Tibial nerve (tissue), 4 donors: ENCODE measurements at regions not wholly inside any gene's neighbourhood (a gene's known extent, or its start where the extent isn't known, plus 50 kb on each side); places are given as distances from the start of the nearest gene placed in this dataset.

Source experiments
- DNase-seq, 2 donors: peaks; one replicate each; pipeline ENCODE4 v3.0.0-alpha.2; 2019; ENCODE audit warnings: low spot score in 2 of 2
- H3K27ac ChIP-seq, 4 donors: fragments of 200-600 bp; sonication (generic) in 3 of 4; one replicate each; pipeline ENCODE4 v1.5.1; 2017 to 2019; ENCODE audit warnings: mild to moderate bottlenecking in 1 of 4
- H3K27me3 ChIP-seq, 2 donors: fragments of 200-600 bp; sonication (generic) in 1 of 2; one replicate each; pipeline versions ENCODE4 v1.5.1 to v1.6.0; 2017 to 2019
- H3K36me3 ChIP-seq, 3 donors: fragments of 200-600 bp; sonication (generic); one replicate each; pipeline ENCODE4 v1.5.1; 2018 to 2019
- H3K4me1 ChIP-seq, 4 donors: fragments of 200-600 bp; sonication (generic) in 3 of 4; one replicate each; pipeline ENCODE4 v1.5.1; 2017 to 2019
- H3K4me3 ChIP-seq, 4 donors: fragments of 200-600 bp; sonication (generic) in 3 of 4; one replicate each; pipeline ENCODE4 v1.5.1; 2017 to 2019; ENCODE audit warnings: mild to moderate bottlenecking in 1 of 4, moderate library complexity in 1 of 4
- H3K9me3 ChIP-seq, 4 donors: fragments of 200-600 bp; sonication (generic) in 3 of 4; one replicate each; pipeline ENCODE4 v1.5.1; 2017 to 2019
- EP300 ChIP-seq, 2 donors: sonication (generic); formaldehyde crosslinking; IDR thresholded peaks; one replicate each; pipeline ENCODE4 v1.6.1; 2017; ENCODE audit warnings: antibody characterized with exemption in 2 of 2, mild to moderate bottlenecking in 1 of 2
- POLR2A ChIP-seq, 2 donors: fragments of 450-650 bp; IDR thresholded peaks; one replicate each; pipeline ENCODE4 v1.6.1; 2017; ENCODE audit warnings: antibody characterized with exemption in 2 of 2, mild to moderate bottlenecking in 2 of 2, moderate library complexity in 2 of 2
- WGBS, 2 donors: methylation state at CpG; one replicate each; pipeline ENCODE4 v1.1.5; 2018; 5-methylcytosine and 5-hydroxymethylcytosine counted together
- TF ChIP-seq, protein P1 (sequence below), 5 experiments: fragments of 200-600 bp in 3 of 5; fragments of 450-650 bp in 2 of 5; sonication (generic) in 3 of 5; IDR thresholded peaks; one replicate each; pipeline ENCODE4 v1.5.1; 2016 to 2019; ENCODE audit warnings: antibody characterized with exemption in 5 of 5, mild to moderate bottlenecking in 3 of 5, moderate library complexity in 2 of 5

DNA sequence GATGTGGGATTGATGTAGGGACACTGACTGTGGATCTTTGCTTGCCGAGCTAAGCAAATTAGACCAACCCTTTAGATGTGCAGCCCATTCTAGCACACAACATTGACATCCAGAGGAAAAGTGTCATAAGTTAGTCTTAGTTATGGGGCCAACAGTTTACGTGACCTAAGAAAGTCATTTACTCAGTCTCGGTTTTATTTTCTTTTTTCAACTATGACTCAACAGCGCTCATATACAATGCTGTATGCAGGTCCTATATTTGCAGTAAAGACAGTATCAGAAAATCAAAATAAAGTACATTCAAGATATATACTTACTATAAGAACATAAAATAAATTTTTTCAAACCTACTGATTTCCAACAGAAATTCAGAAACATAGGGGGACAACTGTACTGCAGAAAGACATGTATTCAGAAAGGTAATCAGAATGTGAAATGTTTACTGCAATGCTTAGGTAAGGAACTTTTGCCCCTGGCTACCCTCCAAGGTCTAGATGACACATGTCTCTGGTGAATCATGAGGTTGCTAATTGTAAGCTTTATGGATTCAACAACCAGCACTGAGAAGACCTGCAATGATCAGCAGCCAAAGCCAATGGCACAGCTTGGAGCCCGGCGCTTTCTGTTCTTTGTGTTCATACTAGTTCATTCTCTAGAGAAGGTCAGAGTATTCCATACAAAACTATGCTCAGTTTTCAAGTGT lies 317.5 kb upstream of the CNTN6 start:
- DNase-seq = no peak
- 88 to 92% methylated on average over 6 of the region's 6 CpGs for WGBS, 2 donors
- no peak overlapping the region for H3K27ac ChIP-seq
- no peaks in the 10 kb centered on the region for H3K9me3 ChIP-seq
- H3K4me3 ChIP-seq = no peak overlapping the region
- no peaks in the 10 kb centered on the region for H3K36me3 ChIP-seq
- no peaks in the 10 kb centered on the region for H3K27me3 ChIP-seq
- H3K4me1 ChIP-seq = no peaks in the 10 kb centered on the region
- TF ChIP-seq EP300 (IDR thresholded peaks at IDR 0.05) = no peak
- TF ChIP-seq POLR2A (IDR thresholded peaks at IDR 0.05) = no peak
- TF ChIP-seq, protein P1, sequence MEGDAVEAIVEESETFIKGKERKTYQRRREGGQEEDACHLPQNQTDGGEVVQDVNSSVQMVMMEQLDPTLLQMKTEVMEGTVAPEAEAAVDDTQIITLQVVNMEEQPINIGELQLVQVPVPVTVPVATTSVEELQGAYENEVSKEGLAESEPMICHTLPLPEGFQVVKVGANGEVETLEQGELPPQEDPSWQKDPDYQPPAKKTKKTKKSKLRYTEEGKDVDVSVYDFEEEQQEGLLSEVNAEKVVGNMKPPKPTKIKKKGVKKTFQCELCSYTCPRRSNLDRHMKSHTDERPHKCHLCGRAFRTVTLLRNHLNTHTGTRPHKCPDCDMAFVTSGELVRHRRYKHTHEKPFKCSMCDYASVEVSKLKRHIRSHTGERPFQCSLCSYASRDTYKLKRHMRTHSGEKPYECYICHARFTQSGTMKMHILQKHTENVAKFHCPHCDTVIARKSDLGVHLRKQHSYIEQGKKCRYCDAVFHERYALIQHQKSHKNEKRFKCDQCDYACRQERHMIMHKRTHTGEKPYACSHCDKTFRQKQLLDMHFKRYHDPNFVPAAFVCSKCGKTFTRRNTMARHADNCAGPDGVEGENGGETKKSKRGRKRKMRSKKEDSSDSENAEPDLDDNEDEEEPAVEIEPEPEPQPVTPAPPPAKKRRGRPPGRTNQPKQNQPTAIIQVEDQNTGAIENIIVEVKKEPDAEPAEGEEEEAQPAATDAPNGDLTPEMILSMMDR (IDR thresholded peaks at IDR 0.05) = no peak

DNA sequence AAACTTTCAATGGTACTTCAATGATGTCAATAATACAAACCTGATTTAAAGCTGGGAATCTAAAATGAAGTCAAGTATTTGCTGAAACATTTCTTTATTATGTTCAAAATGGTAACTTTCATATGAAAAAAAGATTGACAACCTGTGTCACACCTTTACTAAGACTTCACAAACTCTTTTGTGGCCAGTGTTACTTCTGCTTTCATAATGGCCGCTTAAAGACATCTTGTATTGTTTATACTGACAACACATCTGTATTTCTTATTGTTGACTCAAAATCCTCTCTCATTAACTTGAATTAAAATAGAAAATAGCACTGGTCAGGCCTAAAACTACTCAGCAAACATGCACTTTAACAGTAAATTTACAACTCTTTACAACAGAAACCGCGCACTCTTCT lies 312.3 kb upstream of the CNTN6 start:
- TF ChIP-seq POLR2A (IDR thresholded peaks at IDR 0.05) = no peak
- TF ChIP-seq, protein P1 (IDR thresholded peaks at IDR 0.05) = no peak
- no peak for TF ChIP-seq EP300 (IDR thresholded peaks at IDR 0.05)
- no peaks in the 10 kb centered on the region for H3K27me3 ChIP-seq
- H3K27ac ChIP-seq = no peak overlapping the region
- peaks cover 0 to 2% (median 0%) of the 10 kb centered on the region in 4 donors for H3K9me3 ChIP-seq
- DNase-seq = no peak
- no peak overlapping the region for H3K4me3 ChIP-seq
- WGBS, 2 donors = 69 to 89% methylated on average over 3 of the region's 3 CpGs
- H3K36me3 ChIP-seq = no peaks in the 10 kb centered on the region
- no peaks in the 10 kb centered on the region for H3K4me1 ChIP-seq

DNA sequence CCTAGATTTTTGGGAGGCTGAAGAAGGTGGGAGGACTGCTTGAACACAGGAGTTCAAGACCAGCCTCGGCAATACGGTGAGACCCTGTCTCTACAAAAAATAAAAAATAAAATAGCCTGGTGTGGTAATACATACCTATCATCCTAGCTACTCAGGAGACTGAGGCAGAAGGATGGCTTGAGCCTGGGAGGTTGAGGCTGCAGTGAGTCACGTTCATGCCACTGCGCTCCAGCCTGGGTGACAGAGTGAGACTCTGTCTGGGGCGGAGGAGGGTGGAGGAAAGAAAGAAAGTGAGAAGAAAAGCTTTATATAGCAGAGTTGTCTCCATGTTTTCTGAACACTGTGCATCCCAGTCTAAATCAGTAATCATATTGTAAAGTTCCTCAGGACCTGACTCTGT lies 301.4 kb upstream of the CNTN6 start:
- H3K27me3 ChIP-seq = no peaks in the 10 kb centered on the region
- H3K4me1 ChIP-seq = no peaks in the 10 kb centered on the region
- DNase-seq = no peak
- no peak overlapping the region for H3K27ac ChIP-seq
- no peaks in the 10 kb centered on the region for H3K9me3 ChIP-seq
- WGBS, 2 donors = 91 to 92% methylated on average over 5 of the region's 5 CpGs
- no peak overlapping the region for H3K4me3 ChIP-seq
- no peaks in the 10 kb centered on the region for H3K36me3 ChIP-seq
- TF ChIP-seq POLR2A (IDR thresholded peaks at IDR 0.05) = no peak
- TF ChIP-seq EP300 (IDR thresholded peaks at IDR 0.05) = no peak
- TF ChIP-seq, protein P1 (IDR thresholded peaks at IDR 0.05) = no peak

DNA sequence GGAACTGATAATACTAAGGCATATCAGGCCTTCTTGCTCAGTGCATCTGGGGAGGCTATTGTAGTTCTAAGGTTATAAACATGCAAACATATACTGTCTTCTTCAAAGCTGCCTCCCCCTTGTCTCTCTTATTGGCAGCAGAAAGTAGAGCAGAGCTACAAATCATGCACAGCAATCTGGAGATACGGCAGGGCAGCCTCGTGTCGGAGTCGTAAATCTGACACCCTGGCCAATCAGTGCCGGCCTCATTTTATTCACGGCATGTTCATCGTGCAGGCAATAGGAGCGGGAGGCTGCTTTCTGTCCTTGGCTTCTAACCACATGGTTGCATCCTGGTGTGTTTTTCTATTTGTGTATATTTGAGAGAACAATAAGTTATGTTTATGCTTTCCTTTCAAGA lies 300.2 kb upstream of the CNTN6 start:
- H3K36me3 ChIP-seq = no peaks in the 10 kb centered on the region
- H3K27ac ChIP-seq = no peak overlapping the region
- no peaks in the 10 kb centered on the region for H3K4me1 ChIP-seq
- H3K9me3 ChIP-seq = no peaks in the 10 kb centered on the region
- no peaks in the 10 kb centered on the region for H3K27me3 ChIP-seq
- WGBS, 2 donors = 61 to 70% methylated on average over 8 of the region's 8 CpGs
- TF ChIP-seq EP300 (IDR thresholded peaks at IDR 0.05) = no peak
- TF ChIP-seq, protein P1 (IDR thresholded peaks at IDR 0.05) = no peak
- TF ChIP-seq POLR2A (IDR thresholded peaks at IDR 0.05) = no peak
- no peak overlapping the region for H3K4me3 ChIP-seq
- no peak for DNase-seq

DNA sequence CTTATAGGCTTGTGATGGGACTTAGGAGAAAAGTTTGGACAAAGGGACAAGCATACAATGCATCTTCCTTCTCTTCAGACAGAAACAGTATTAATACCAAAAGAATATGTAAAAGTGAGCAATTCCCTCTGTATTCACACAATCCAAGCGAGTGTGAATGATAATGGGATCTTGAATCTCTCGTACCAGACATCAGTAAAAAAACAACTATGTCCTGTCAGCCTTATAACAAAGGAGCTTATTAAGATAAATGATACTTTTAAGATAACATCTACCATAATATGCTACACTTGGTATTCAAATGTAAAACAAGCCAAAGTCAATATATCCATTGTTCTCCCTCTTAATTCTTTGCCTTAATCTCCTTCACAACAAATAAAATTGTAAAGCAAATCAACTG lies 288.6 kb upstream of the CNTN6 start:
- WGBS, 2 donors = 53 to 55% methylated on average over 2 of the region's 2 CpGs
- TF ChIP-seq EP300 (IDR thresholded peaks at IDR 0.05) = no peak
- TF ChIP-seq, protein P1 (IDR thresholded peaks at IDR 0.05) = no peak
- TF ChIP-seq POLR2A (IDR thresholded peaks at IDR 0.05) = no peak

More for the DNA sequence above, 288.6 kb upstream of the CNTN6 start:
- no peaks in the 10 kb centered on the region for H3K36me3 ChIP-seq
- H3K4me3 ChIP-seq = no peak overlapping the region
- H3K9me3 ChIP-seq = no peaks in the 10 kb centered on the region
- no peak for DNase-seq
- no peaks in the 10 kb centered on the region for H3K4me1 ChIP-seq
- no peaks in the 10 kb centered on the region for H3K27me3 ChIP-seq
- H3K27ac ChIP-seq = no peak overlapping the region
